ENCODE measurements at regions not wholly inside any gene's neighbourhood (a gene's known extent, or its start where the extent isn't known, plus 50 kb on each side); places are given as distances from the start of the nearest gene placed in this dataset.

GRCh38 chr7:17408904-17409290, 110.4 kb downstream of the AHR start:
- intact Hi-C loops (cut with micrococcal nuclease): loop anchor here (5.0 to 10.0 kb wide), 4 partner anchors 37 to 126 kb away; no protein-coding TSS in a partner anchor
- no peaks in the 10 kb centered on the region for H3K36me3 ChIP-seq (replicated peaks in 1 of 2; ENCODE audit: control insufficient read depth in 1 of 2, insufficient read depth in 2 of 2, low read length in 2 of 2)
- H3K27me3 ChIP-seq (ENCODE audit: control insufficient read depth in 2 of 2, insufficient read depth in 2 of 2, low read length in 2 of 2): no peaks in the 10 kb centered on the region
- no peak overlapping the region for H2AFZ ChIP-seq (ENCODE audit: insufficient read depth, low read depth, low read length, poor library complexity, severe bottlenecking)
- peak overlapping the region in 1 of 2 donors; percentile 46 for H3K4me3 Mint-ChIP-seq
- peak in 2 of 3 donors; percentile 15 to 36 for DNase-seq
- WGBS (ENCODE audit: insufficient coverage): no CpG with 5 or more reads among the region's 4 CpGs
- H3K27ac Mint-ChIP-seq: peak overlapping the region; percentile 87 to 98 (median 97)
- H3K79me2 ChIP-seq (ENCODE audit: insufficient read depth, low read length): no peaks in the 10 kb centered on the region
- H3K36me3 Mint-ChIP-seq: no peaks in the 10 kb centered on the region
- H3K4me1 ChIP-seq (ENCODE audit: control insufficient read depth in 1 of 2, insufficient read depth in 2 of 2, low read length in 2 of 2): peaks cover 35 to 45% of the 10 kb centered on the region in 2 donors
- H3K9ac ChIP-seq (ENCODE audit: insufficient read depth, low read length, poor library complexity, severe bottlenecking): no peak overlapping the region
- H3K4me2 ChIP-seq (replicated peaks; ENCODE audit: extremely low read depth, low read length, poor library complexity, severe bottlenecking): peak overlapping the region; percentile 25
- no peak for TF ChIP-seq CTCF (IDR thresholded peaks at IDR 0.05)
- peak overlapping the region in 1 of 3 experiments; percentile 7 for H3K4me3 ChIP-seq (replicated peaks in 1 of 3; ENCODE audit: low read depth in 2 of 3, low read length in 3 of 3)
- H3K9me3 Mint-ChIP-seq: no peaks in the 10 kb centered on the region
- no peaks in the 10 kb centered on the region for H3K9me3 ChIP-seq (replicated peaks in 1 of 2; ENCODE audit: control insufficient read depth in 1 of 2, insufficient read depth in 1 of 2, low read length in 2 of 2)
- H4K20me1 ChIP-seq (ENCODE audit: insufficient read depth, low read length): no peaks in the 10 kb centered on the region
- peaks cover 39% of the 10 kb centered on the region for H3K4me1 Mint-ChIP-seq
- H3K27ac ChIP-seq (ENCODE audit: low read depth in 1 of 2, low read length in 2 of 2): peak overlapping the region in 1 of 2 donors; percentile 80
- H3K27me3 Mint-ChIP-seq (ENCODE audit: low read depth in 3 of 3): no peaks in the 10 kb centered on the region

GRCh38 chr7:17411922-17412321, 113.5 kb downstream of the AHR start:
- no peak for TF ChIP-seq CTCF (IDR thresholded peaks at IDR 0.05)
- H3K4me2 ChIP-seq (replicated peaks; ENCODE audit: extremely low read depth, low read length, poor library complexity, severe bottlenecking): no peak overlapping the region
- H2AFZ ChIP-seq (ENCODE audit: insufficient read depth, low read depth, low read length, poor library complexity, severe bottlenecking): no peak overlapping the region
- no peaks in the 10 kb centered on the region for H3K9me3 ChIP-seq (replicated peaks in 1 of 2; ENCODE audit: control insufficient read depth in 1 of 2, insufficient read depth in 1 of 2, low read length in 2 of 2)
- no peak overlapping the region for H3K4me3 Mint-ChIP-seq
- H3K9me3 Mint-ChIP-seq: no peaks in the 10 kb centered on the region
- H3K27ac Mint-ChIP-seq: no peak overlapping the region
- H3K27me3 Mint-ChIP-seq (ENCODE audit: low read depth in 3 of 3): no peaks in the 10 kb centered on the region
- H3K4me1 Mint-ChIP-seq: peaks cover 19% of the 10 kb centered on the region
- H3K79me2 ChIP-seq (ENCODE audit: insufficient read depth, low read length): no peaks in the 10 kb centered on the region
- no peak overlapping the region for H3K27ac ChIP-seq (ENCODE audit: low read depth in 1 of 2, low read length in 2 of 2)
- H4K20me1 ChIP-seq (ENCODE audit: insufficient read depth, low read length): no peaks in the 10 kb centered on the region
- intact Hi-C loops (cut with micrococcal nuclease): no loop called here
- no peaks in the 10 kb centered on the region for H3K27me3 ChIP-seq (ENCODE audit: control insufficient read depth in 2 of 2, insufficient read depth in 2 of 2, low read length in 2 of 2)
- no peaks in the 10 kb centered on the region for H3K36me3 ChIP-seq (replicated peaks in 1 of 2; ENCODE audit: control insufficient read depth in 1 of 2, insufficient read depth in 2 of 2, low read length in 2 of 2)
- no peak for DNase-seq
- H3K36me3 Mint-ChIP-seq: no peaks in the 10 kb centered on the region
- no peak overlapping the region for H3K9ac ChIP-seq (ENCODE audit: insufficient read depth, low read length, poor library complexity, severe bottlenecking)
- peaks cover 18 to 27% of the 10 kb centered on the region in 2 donors for H3K4me1 ChIP-seq (ENCODE audit: control insufficient read depth in 1 of 2, insufficient read depth in 2 of 2, low read length in 2 of 2)
- no peak overlapping the region for H3K4me3 ChIP-seq (replicated peaks in 1 of 3; ENCODE audit: low read depth in 2 of 3, low read length in 3 of 3)
- WGBS (ENCODE audit: insufficient coverage): no CpG with 5 or more reads among the region's 3 CpGs

All from CD14-positive monocyte (primary cell).